Thyroid gland (tissue), 4 donors: ENCODE measurements at regions not wholly inside any gene's neighbourhood (a gene's known extent, or its start where the extent isn't known, plus 50 kb on each side); places are given as distances from the start of the nearest gene placed in this dataset.

Experiments
- DNase-seq, 2 donors: peaks; one replicate each; pipeline ENCODE4 v3.0.0-alpha.2; 2019
- H3K27ac ChIP-seq, 3 donors: fragments of 200-600 bp; sonication (generic); 1 replicate in 2 of 3; 2 replicates in 1 of 3; pipeline ENCODE4 v1.5.1; 2016 to 2019; ENCODE audit warnings: mild to moderate bottlenecking in 1 of 3, moderate library complexity in 1 of 3
- H3K27me3 ChIP-seq: fragments of 200-600 bp; sonication (generic); one replicate; pipeline ENCODE4 v1.5.1; 2019
- H3K36me3 ChIP-seq, 2 donors: fragments of 200-600 bp; sonication (generic); one replicate each; pipeline ENCODE4 v1.5.1; 2016 to 2019
- H3K4me1 ChIP-seq, 2 donors: fragments of 200-600 bp; sonication (generic); one replicate each; pipeline ENCODE4 v1.5.1; 2017 to 2019
- H3K4me3 ChIP-seq, 3 donors: fragments of 200-600 bp; sonication (generic); replicated peaks in 1 of 3; 1 replicate in 2 of 3; 2 replicates in 1 of 3; pipeline ENCODE4 v1.5.1; 2016; ENCODE audit warnings: mild to moderate bottlenecking in 1 of 3
- H3K9me3 ChIP-seq: fragments of 200-600 bp; sonication (generic); one replicate; pipeline ENCODE4 v1.5.1; 2017
- CTCF ChIP-seq, 6 experiments: fragments of 200-600 bp in 3 of 6; fragments of 450-650 bp in 3 of 6; sonication (generic) in 3 of 6; IDR thresholded peaks; one replicate each; pipeline ENCODE4 v1.5.1; 2016 to 2019; ENCODE audit warnings: antibody characterized with exemption in 6 of 6, mild to moderate bottlenecking in 2 of 6, inconsistent platforms in 1 of 6, moderate library complexity in 1 of 6
- POLR2A ChIP-seq, 2 donors: fragments of 450-650 bp; IDR thresholded peaks; one replicate each; pipeline ENCODE4 v1.6.1; 2017; ENCODE audit warnings: antibody characterized with exemption in 2 of 2, mild to moderate bottlenecking in 2 of 2, moderate library complexity in 1 of 2
- WGBS, 2 donors: methylation state at CpG; one replicate each; pipeline ENCODE4 v1.1.5; 2017; 5-methylcytosine and 5-hydroxymethylcytosine counted together
- intact Hi-C: fragments of 100-400 bp; cut with DNase I; formaldehyde crosslinking; loops from one replicate; pipeline ENCODE4 v1.15.1; 2023

GRCh38 chr20:6426287-6426891, 303.6 kb upstream of the FERMT1 start:
- 70 to 83% methylated on average over 1 of the region's 1 CpG for WGBS, 2 donors
- H3K36me3 ChIP-seq = no peaks in the 10 kb centered on the region
- H3K4me1 ChIP-seq = no peaks in the 10 kb centered on the region
- no peak overlapping the region for H3K27ac ChIP-seq
- no peak for DNase-seq
- TF ChIP-seq POLR2A (IDR thresholded peaks at IDR 0.05) = no peak
- TF ChIP-seq CTCF (IDR thresholded peaks at IDR 0.05) = no peak
- intact Hi-C loops = no loop called here
- H3K27me3 ChIP-seq = no peaks in the 10 kb centered on the region
- no peak overlapping the region for H3K4me3 ChIP-seq
- no peaks in the 10 kb centered on the region for H3K9me3 ChIP-seq

GRCh38 chr20:6421321-6422248, 298.8 kb upstream of the FERMT1 start:
- DNase-seq = no peak
- 66 to 80% methylated on average over 8 of the region's 8 CpGs for WGBS, 2 donors
- H3K27ac ChIP-seq = no peak overlapping the region
- TF ChIP-seq CTCF (IDR thresholded peaks at IDR 0.05) = no peak
- no peak for TF ChIP-seq POLR2A (IDR thresholded peaks at IDR 0.05)
- H3K4me3 ChIP-seq = no peak overlapping the region
- no peaks in the 10 kb centered on the region for H3K9me3 ChIP-seq
- H3K36me3 ChIP-seq = no peaks in the 10 kb centered on the region
- H3K4me1 ChIP-seq = no peaks in the 10 kb centered on the region
- H3K27me3 ChIP-seq = no peaks in the 10 kb centered on the region
- intact Hi-C loops = no loop called here

- H3K36me3 ChIP-seq = no peaks in the 10 kb centered on the region
- no peaks in the 10 kb centered on the region for H3K4me1 ChIP-seq
- no peak overlapping the region for H3K27ac ChIP-seq
- H3K4me3 ChIP-seq = no peak overlapping the region
- no peaks in the 10 kb centered on the region for H3K27me3 ChIP-seq
- no peaks in the 10 kb centered on the region for H3K9me3 ChIP-seq
- WGBS, 2 donors = 75 to 76% methylated on average over 1 of the region's 1 CpG
- no peak for TF ChIP-seq POLR2A (IDR thresholded peaks at IDR 0.05)
- TF ChIP-seq CTCF (IDR thresholded peaks at IDR 0.05) = no peak
- intact Hi-C loops = no loop called here
- no peak for DNase-seq
These were observed 297.5 kb upstream of the FERMT1 start for GRCh38 chr20:6420336-6420735.

GRCh38 chr20:6418732-6419131, 295.9 kb upstream of the FERMT1 start:
- no peak overlapping the region for H3K27ac ChIP-seq
- H3K36me3 ChIP-seq = no peaks in the 10 kb centered on the region
- H3K4me1 ChIP-seq = no peaks in the 10 kb centered on the region
- DNase-seq = no peak
- H3K9me3 ChIP-seq = no peaks in the 10 kb centered on the region
- H3K27me3 ChIP-seq = no peaks in the 10 kb centered on the region
- no peak overlapping the region for H3K4me3 ChIP-seq
- no peak for TF ChIP-seq CTCF (IDR thresholded peaks at IDR 0.05)
- intact Hi-C loops = no loop called here

- H3K27me3 ChIP-seq = no peaks in the 10 kb centered on the region
- 70 to 75% methylated on average over 2 of the region's 2 CpGs for WGBS, 2 donors
- TF ChIP-seq POLR2A (IDR thresholded peaks at IDR 0.05) (no peak), CTCF (IDR thresholded peaks at IDR 0.05) (no peak)
- no peaks in the 10 kb centered on the region for H3K9me3 ChIP-seq
- intact Hi-C loops = no loop called here
- no peak overlapping the region for H3K27ac ChIP-seq
- H3K4me3 ChIP-seq = no peak overlapping the region
- H3K4me1 ChIP-seq = no peaks in the 10 kb centered on the region
- H3K36me3 ChIP-seq = no peaks in the 10 kb centered on the region
- DNase-seq = no peak
These were observed 293.5 kb upstream of the FERMT1 start for GRCh38 chr20:6416371-6416770.
